Mesodermal cell (in vitro differentiated cells): ENCODE measurements at regions not wholly inside any gene's neighbourhood (a gene's known extent, or its start where the extent isn't known, plus 50 kb on each side); places are given as distances from the start of the nearest gene placed in this dataset.
"Not testable (repeated sequence)": the region's sequence is repeated elsewhere in the genome, so short reads cannot be mapped to it uniquely, and the experiment has no call there.

Experiments
- H3K27ac ChIP-seq: 2 replicates; pipeline ENCODE4 v1.7.0; 2013; ENCODE audit warnings: mild to moderate bottlenecking, low read depth, low read length, moderate library complexity; ENCODE audit not compliant: severe bottlenecking
- H3K36me3 ChIP-seq: 2 replicates; pipeline ENCODE4 v1.7.1; 2013; ENCODE audit warnings: mild to moderate bottlenecking, low read length, moderate library complexity; ENCODE audit not compliant: control insufficient read depth, insufficient read depth
- H3K4me1 ChIP-seq: one replicate; pipeline ENCODE4 v1.7.1; 2013; ENCODE audit warnings: mild to moderate bottlenecking, low read length; ENCODE audit not compliant: insufficient read depth, control insufficient read depth, poor library complexity, severe bottlenecking
- H3K4me3 ChIP-seq: 2 replicates; pipeline ENCODE4 v1.7.0; 2013; ENCODE audit warnings: low read length, control low read depth, mild to moderate bottlenecking; ENCODE audit not compliant: insufficient read depth, poor library complexity, severe bottlenecking; ENCODE audit errors: extremely low read depth
- H3K9me3 ChIP-seq: 2 replicates; pipeline ENCODE4 v1.7.1; 2013; ENCODE audit warnings: mild to moderate bottlenecking, low read length, moderate library complexity; ENCODE audit not compliant: control insufficient read depth
- WGBS, 2 experiments: methylation state at CpG; one replicate each; pipeline ENCODE4 v1.1.5; 2013; ENCODE audit warnings: missing lambda C conversion rate in 2 of 2; ENCODE audit not compliant: insufficient coverage in 2 of 2; 5-methylcytosine and 5-hydroxymethylcytosine counted together

- WGBS, 2 experiments = 61% methylated on average over 2 of the region's 6 CpGs; no CpG with 5 or more reads in 1 of the 2 experiments
- Histone ChIP-seq H3K4me3 (no peak overlapping the region), H3K4me1 (no peaks in the 10 kb centered on the region), H3K27ac (no peak overlapping the region), H3K36me3 (no peaks in the 10 kb centered on the region), H3K9me3 (peaks cover 3% of the 10 kb centered on the region)
Observed at GRCh38 chrX:139044680-139045079, 333.2 kb upstream of the FGF13 start.

GRCh38 chrX:139039041-139039440 lies 327.5 kb upstream of the FGF13 start:
- Histone ChIP-seq H3K4me1 (no peaks in the 10 kb centered on the region), H3K27ac (no peak overlapping the region), H3K36me3 (no peaks in the 10 kb centered on the region), H3K4me3 (no peak overlapping the region), H3K9me3 (no peaks in the 10 kb centered on the region)

- H3K4me3 ChIP-seq = no peak overlapping the region
- H3K36me3 ChIP-seq = no peaks in the 10 kb centered on the region
- no peaks in the 10 kb centered on the region for H3K4me1 ChIP-seq
- no peak overlapping the region for H3K27ac ChIP-seq
- WGBS, 2 experiments = no CpG with 5 or more reads among the region's 1 CpG
- no peaks in the 10 kb centered on the region for H3K9me3 ChIP-seq
Observed at GRCh38 chrX:139026811-139027210, 315.3 kb upstream of the FGF13 start.

DNA sequence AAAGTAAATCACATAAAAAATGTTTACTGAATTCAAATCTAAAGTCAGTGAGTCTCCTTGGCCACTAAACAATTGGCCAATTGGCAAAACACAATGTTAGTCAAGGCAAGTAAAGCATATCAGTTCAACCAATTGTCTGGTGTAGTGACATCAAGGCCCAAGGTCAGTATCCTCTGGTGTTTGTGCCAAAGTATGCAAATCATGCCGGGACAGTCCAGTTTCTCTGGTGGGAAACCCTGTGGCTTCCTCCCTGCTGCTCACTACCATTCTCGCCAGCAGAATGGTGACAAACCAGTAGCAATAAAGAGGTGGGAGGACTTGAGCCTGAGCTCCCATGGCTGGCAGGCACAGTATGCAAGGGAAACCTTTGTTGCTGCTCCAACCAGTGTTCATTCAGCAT lies 314.9 kb upstream of the FGF13 start:
- no CpG with 5 or more reads among the region's 2 CpGs for WGBS, 2 experiments
- H3K4me1 ChIP-seq = no peaks in the 10 kb centered on the region

GRCh38 chrX:139025816-139026215 lies 314.3 kb upstream of the FGF13 start:
- Histone ChIP-seq H3K4me1 (no peaks in the 10 kb centered on the region), H3K27ac (no peak overlapping the region), H3K36me3 (no peaks in the 10 kb centered on the region), H3K4me3 (no peak overlapping the region), H3K9me3 (no peaks in the 10 kb centered on the region)

More for the DNA sequence above, 314.9 kb upstream of the FGF13 start:
- Histone ChIP-seq H3K9me3 (no peaks in the 10 kb centered on the region), H3K27ac (no peak overlapping the region), H3K4me3 (no peak overlapping the region), H3K36me3 (no peaks in the 10 kb centered on the region)

DNA sequence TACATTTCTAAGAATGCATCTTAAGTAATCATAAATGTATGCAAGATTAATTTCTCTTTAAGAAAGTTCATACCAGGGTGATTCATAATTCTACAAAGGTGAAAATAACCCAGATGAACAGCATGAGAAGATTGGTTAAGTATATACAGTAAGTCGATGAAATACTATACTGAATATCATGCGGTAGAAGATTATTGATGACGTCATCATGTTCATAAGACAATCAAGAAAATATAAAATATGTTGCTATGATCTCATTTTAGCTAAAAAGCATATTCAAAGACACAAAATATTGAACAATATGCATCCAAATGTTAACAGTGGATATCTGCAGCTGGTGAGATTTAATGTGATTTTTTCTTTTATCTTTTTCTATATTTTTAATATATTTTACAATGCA lies 312.0 kb upstream of the FGF13 start:
- H3K9me3 ChIP-seq = no peaks in the 10 kb centered on the region
- no peak overlapping the region for H3K27ac ChIP-seq
- no peaks in the 10 kb centered on the region for H3K4me1 ChIP-seq
- no CpG with 5 or more reads among the region's 3 CpGs for WGBS, 2 experiments
- no peak overlapping the region for H3K4me3 ChIP-seq
- H3K36me3 ChIP-seq = no peaks in the 10 kb centered on the region

DNA sequence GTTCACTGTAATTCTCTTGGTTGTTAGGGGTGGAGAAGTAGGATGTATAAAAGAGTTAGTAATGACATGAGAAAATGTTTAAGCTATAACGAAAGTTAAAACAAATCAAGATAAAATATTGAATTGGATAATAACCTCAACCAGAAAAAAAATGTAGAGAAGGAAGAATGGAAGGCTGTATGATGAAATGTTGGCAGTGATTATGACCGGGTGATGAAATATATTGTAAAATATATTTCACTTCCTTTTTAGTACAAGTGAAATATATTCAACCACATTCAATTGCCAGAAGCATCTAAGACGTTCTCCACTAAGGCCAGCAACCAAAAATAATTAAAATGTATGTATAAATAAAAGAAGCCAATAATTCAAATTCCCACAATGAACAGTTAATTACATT lies 309.3 kb upstream of the FGF13 start:
- no CpG with 5 or more reads among the region's 3 CpGs for WGBS, 2 experiments
- no peaks in the 10 kb centered on the region for H3K36me3 ChIP-seq
- H3K9me3 ChIP-seq = no peaks in the 10 kb centered on the region
- no peaks in the 10 kb centered on the region for H3K4me1 ChIP-seq
- H3K4me3 ChIP-seq = no peak overlapping the region
- no peak overlapping the region for H3K27ac ChIP-seq

DNA sequence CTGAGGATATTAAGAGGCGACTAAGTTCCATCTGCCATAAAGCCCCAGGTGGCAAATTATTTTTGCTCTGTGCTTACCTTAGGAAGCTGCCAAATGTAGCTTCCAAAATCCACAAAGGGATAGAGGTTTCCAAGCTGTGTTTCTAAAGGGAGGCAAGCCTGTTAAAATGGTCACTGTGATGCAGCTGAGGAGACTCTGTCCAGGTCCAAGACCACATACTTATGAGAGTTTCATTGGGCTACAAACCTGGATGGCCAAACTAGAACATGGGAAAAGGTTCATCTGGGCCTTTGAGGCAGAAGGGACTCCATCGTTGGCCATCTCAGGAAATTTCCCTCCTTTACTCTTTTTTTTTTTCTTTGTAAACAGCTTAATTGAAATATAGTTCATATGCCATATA lies 306.9 kb upstream of the FGF13 start:
- no peak overlapping the region for H3K27ac ChIP-seq

DNA sequence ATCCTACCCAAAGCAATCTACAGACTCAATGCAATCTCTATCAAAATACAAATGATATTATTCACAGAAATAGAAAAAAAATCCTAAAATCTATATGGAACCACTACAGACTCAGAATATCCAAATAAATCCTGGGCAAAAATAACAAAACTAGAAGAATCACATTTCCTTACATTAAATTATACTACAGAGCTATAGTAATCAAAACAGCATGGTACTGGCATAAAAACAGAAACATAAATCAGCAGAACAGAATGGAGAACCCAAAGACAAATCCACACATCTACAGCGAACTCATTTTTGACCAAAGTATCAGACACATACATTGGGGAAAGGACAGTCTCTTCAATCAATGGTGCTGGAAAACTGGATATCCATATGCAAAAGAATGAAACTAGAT lies 304.1 kb upstream of the FGF13 start:
- WGBS, 2 experiments = no CpG with 5 or more reads among the region's 1 CpG

More for the DNA sequence above, 306.9 kb upstream of the FGF13 start:
- no peak overlapping the region for H3K4me3 ChIP-seq
- no peaks in the 10 kb centered on the region for H3K4me1 ChIP-seq
- 70% methylated on average over 1 of the region's 2 CpGs; no CpG with 5 or more reads in 1 of the 2 experiments for WGBS, 2 experiments
- no peaks in the 10 kb centered on the region for H3K36me3 ChIP-seq
- no peaks in the 10 kb centered on the region for H3K9me3 ChIP-seq

GRCh38 chrX:139008185-139008584 lies 296.7 kb upstream of the FGF13 start:
- WGBS, 2 experiments = 100% methylated on average over 1 of the region's 4 CpGs
- Histone ChIP-seq H3K4me1 (no peaks in the 10 kb centered on the region), H3K27ac (no peak overlapping the region), H3K36me3 (no peaks in the 10 kb centered on the region), H3K4me3 (no peak overlapping the region), H3K9me3 (no peaks in the 10 kb centered on the region)

More for the DNA sequence above, 304.1 kb upstream of the FGF13 start:
- Histone ChIP-seq H3K36me3 (no peaks in the 10 kb centered on the region), H3K9me3 (no peaks in the 10 kb centered on the region), H3K4me1 (no peaks in the 10 kb centered on the region), H3K4me3 (no peak overlapping the region), H3K27ac (no peak overlapping the region)

DNA sequence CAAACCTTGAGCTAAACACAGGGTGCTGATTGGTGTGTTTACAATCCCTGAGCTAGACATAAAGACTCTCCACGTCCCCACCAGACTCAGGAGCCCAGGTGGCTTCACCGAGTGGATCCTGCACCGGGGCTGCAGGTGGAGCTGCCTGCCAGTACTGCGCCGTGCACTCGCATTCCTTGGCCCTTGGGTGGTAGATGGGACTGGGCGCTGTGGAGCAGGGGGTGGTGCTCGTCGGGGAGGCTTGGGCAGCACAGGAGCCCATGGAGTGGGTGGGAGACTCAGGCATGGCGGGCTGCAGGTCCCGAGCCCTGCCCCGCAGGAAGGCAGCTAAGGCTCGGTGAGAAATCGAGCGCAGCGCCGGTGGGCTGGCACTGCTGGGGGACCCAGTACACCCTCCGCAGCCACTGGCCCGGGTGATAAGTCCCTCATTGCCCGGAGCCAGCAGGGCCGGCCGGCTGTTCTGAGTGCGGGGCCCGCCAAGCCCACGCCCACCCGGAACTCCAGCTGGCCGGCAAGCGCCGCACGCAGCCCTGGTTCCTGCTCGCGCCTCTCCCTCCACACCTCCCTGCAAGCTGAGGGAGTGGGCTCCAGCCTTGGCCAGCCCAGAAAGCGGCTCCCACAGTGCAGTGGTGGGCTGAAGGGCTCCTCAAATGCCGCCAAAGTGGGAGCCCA lies 292.5 kb upstream of the FGF13 start:
- not testable (repeated sequence) for H3K9me3 ChIP-seq, H3K4me1 ChIP-seq, H3K27ac ChIP-seq, H3K4me3 ChIP-seq, H3K36me3 ChIP-seq
- no CpG with 5 or more reads among the region's 34 CpGs for WGBS, 2 experiments
